T-helper 9 cell (primary cell): ENCODE measurements at regions not wholly inside any gene's neighbourhood (a gene's known extent, or its start where the extent isn't known, plus 50 kb on each side); places are given as distances from the start of the nearest gene placed in this dataset.

Experiments
- DNase-seq: peaks from one replicate; pipeline ENCODE4 v3.0.0-alpha.2; 2020

GRCh38 chr13:106990594-106990993 is 422.7 kb upstream of the ARGLU1 start:
- no peak for DNase-seq

GRCh38 chr13:106989876-106990275 is 421.9 kb upstream of the ARGLU1 start:
- no peak for DNase-seq

DNA sequence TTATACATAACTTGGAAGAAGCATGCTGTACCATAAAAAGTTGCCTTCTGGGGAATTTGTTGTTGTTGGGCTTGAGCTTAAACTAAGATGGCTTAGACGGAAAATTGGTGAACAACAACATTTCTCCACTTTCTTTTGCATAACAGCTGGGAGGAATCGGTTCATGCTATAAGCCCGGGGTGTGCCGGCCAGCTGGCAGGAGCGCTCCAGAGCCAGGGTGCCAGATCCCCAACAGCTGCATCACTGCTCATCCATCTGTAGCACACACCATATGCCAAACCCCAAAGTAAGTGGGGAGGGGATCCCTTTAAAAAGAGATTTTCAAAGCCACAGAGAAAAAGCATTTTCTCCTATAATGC is 419.5 kb upstream of the ARGLU1 start:
- no peak for DNase-seq

DNA sequence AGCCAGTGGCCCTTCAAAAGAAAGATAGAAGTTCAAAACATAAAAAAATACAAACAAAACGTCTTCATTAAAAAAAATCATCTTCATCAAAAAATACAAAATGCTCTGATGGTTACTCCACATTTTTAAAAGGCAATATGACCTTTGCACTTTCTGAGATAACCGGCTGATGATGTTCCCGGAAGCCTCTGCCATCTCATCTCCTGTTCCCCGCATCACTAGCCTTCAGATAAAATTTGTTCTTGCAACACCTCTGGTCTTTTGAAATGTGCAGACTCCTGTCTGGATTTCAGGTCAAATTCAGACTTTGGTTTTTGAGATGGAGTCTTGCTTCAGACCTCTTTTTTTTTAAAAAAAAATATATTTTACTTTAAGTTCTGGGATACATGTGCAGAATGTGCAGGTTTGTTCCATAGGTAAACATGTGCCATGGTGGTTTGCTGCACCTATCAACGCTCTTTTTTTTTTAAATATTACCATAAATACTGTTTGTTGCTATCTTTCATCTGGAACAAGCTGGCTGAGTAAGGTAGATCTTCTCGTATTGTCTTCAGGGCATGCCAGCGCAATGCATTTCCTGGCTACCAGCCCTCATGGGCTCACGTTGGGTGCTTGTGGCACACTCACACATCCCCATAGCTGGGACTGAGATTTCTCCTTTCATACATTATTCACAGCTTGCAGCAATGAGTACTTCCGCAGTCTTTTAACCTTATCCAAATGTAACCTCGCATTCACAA is 418.9 kb upstream of the ARGLU1 start:
- DNase-seq, result no peak

DNA sequence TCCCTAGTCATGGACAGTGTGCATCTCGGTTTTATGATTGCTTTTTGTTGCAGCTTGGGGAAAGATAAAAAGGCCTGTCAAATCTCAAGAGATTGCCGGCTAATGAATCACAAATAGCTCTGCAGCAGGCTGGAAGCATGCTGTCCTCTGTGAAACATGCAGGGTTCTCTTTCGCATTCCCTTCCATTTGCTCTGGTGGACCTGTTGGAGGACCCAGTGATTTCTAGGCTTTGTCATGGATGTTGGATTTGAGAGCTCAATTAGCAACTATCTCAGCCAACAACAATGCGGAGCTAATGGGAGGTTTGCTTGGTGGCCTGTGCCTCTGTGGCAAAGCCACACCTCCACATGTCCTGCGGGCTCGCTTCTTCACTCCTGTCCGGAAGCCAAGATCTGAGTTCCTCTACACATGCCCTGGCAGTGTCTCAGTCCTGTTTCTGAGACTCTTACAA is 418.1 kb upstream of the ARGLU1 start:
- DNase-seq, result no peak

DNA sequence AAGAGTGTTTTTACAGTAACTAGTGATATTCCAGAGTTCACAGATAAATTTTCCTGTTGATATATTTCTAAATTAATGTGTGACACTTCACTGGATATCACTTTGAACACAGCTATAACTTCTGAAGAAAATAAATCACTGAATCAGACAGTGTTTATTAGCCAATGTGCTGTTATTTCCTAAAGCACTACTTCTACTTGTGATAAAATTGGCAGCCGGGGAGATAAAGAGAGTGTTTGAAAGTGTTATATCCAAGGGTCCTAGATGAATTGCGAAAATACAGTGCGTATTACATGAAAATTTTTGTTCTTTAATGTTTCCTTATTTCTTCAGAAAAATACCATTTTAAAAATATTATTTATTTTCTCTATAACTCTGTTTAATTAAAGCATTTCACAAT is 417.5 kb upstream of the ARGLU1 start:
- DNase-seq, result no peak

- DNase-seq, result no peak
These were observed 413.1 kb upstream of the ARGLU1 start for GRCh38 chr13:106981051-106981450.

DNA sequence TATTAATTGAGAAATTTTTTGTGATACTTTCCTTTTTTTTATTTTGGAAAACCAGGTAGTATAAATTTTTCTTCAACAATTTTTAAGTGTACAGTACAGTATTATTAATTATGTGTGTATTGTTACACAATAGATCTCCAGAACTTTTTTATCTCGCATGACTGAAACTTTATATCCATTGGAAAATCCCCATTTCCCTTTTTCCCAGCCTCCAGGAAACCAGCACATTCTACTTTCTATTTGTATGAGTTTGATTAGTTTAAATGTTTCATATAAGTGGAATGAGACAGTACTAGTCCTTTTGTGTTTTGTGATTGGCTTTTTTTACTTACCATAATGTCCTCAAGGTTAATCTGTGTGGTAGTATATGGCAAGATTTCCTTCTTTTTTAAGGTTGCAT is 399.5 kb upstream of the ARGLU1 start:
- no peak for DNase-seq

DNA sequence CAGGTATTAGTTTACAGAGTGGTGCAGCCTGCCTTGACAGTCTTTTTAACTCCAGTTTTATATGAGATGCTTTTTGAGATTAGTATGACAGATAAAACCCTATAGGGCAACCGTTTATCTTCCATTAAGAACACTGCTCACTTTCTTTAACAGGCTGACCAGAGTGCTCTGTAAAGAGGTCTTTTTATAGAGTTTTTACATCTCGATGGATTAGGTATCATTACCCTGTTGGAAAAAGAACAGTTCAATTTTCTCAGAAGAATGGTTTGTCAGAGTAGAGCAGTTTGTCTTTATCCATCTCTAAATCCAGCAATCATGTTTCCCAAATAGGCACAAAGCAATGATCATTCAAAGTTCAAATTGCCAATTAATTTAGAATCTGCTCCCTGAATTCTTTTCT is 395.2 kb upstream of the ARGLU1 start:
- no peak for DNase-seq

- DNase-seq, result no peak
These were observed 393.7 kb upstream of the ARGLU1 start for GRCh38 chr13:106961651-106962050.

GRCh38 chr13:106961216-106961615 is 393.3 kb upstream of the ARGLU1 start:
- DNase-seq, result no peak

DNA sequence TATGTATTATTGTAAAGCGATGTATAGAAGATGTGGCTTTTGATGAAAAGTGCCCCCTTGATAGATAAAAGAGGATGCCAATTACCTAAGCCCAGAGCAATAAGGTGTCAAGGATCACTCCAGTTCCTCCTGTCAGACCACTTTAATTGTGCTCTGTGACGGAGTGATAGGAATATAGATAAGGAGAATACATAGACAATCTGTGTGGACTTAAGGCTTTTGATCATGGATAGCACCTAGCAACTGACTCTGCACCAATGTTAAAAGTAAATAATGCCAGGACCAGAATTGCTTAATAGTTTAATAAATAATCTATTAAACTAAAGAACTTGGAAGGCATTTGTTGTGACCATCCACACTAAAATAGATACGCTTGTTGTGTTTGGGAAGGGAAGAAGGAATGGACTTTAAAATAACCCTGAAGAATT is 390.7 kb upstream of the ARGLU1 start:
- DNase-seq, result no peak

DNA sequence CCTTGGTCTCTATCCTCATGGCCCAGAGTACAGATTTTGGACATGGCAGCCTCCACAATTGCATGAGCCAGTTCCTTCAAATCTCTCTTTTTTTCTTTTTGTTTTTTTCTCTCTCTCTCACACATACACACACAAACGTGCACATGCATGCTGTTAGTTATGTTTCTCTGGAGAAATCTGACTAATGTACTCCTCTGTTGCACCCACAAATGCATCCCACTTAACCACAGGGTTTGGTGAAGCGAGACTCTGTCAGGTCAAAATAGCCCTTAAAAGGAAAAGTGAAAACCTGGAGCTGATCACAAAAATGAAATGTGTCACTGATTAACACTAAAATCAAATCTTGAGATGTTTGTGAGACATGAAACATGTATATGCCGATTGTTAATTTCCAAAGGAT is 374.6 kb upstream of the ARGLU1 start:
- no peak for DNase-seq

GRCh38 chr13:106941779-106942178 is 373.8 kb upstream of the ARGLU1 start:
- DNase-seq, result no peak

- no peak for DNase-seq
These were observed 359.5 kb upstream of the ARGLU1 start for GRCh38 chr13:106927421-106927820.

DNA sequence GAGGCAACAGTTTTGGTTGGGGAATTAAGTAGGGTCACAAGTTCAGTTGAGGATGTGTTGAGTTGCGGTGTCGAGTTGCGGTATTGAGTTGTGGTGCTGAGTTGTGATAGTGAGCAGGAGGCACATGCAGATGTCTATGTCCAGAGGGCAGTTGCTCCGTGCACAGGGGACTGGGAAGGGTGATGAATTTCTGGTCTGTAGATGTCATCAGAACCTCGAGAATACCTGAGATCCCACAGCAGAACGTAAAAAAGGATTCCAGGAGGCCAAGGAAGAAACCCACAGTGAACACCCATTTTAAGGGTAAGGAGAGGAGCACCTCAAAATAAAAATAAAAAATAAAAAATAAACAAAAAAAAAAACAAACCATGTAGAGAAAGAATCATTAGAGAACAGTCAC is 354.4 kb upstream of the ARGLU1 start:
- no peak for DNase-seq

DNA sequence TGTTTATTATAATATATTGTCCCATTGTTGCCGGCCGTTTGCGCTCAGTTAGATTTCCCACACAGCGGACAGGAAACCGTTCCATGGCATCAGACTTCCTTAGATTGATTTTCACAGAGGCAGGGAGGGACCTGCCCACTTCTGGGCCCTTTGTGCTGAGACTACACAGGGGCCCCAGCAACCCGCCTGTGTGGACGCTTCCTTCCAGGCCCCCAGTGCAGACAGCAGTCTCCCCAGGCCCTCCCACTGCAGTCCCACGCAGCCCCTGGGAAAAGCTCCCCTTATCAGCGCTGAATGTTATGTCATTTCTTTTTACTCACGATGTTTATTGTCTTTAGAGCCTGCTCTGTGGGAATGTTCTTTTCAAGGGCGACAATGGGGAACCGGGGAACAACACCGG is 351.7 kb upstream of the ARGLU1 start:
- no peak for DNase-seq

DNA sequence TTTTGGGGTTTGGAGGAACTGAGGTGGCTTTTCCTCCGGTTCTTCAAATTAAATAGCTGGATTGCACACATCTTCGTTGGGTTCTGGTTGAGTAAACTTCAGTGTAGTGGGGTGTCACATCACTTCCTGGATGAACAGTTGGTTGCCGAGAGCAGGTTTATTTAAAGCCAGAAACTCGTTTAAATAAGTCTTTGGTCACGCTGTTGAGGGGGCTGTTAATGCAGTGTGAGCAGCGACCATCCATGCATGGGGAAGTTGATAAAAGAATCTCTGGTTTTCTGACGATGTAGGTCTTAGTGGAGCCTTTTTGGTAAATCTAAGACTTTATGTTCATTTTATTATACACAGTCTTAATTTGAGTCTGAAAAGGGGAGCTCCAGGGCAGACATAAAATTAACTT is 351.2 kb upstream of the ARGLU1 start:
- DNase-seq, result no peak

DNA sequence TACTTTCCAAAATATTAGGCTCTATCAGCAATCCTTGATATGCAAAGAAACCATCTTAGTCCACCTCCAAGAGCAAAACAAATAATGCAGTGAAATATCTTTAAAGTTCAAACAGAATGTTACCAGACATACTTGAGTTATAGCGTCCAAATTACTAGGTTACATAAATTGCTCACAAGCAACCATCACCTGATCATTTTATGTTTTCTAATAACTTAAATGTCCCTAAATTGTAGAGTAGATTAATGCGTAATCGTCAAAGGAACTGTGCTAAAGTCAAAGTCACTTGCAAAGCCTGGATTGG is 350.6 kb upstream of the ARGLU1 start:
- no peak for DNase-seq

GRCh38 chr13:106917673-106918556 is 350.0 kb upstream of the ARGLU1 start:
- DNase-seq, result peak; percentile 52

- DNase-seq, result no peak
These were observed 349.2 kb upstream of the ARGLU1 start for GRCh38 chr13:106917024-106917571.

DNA sequence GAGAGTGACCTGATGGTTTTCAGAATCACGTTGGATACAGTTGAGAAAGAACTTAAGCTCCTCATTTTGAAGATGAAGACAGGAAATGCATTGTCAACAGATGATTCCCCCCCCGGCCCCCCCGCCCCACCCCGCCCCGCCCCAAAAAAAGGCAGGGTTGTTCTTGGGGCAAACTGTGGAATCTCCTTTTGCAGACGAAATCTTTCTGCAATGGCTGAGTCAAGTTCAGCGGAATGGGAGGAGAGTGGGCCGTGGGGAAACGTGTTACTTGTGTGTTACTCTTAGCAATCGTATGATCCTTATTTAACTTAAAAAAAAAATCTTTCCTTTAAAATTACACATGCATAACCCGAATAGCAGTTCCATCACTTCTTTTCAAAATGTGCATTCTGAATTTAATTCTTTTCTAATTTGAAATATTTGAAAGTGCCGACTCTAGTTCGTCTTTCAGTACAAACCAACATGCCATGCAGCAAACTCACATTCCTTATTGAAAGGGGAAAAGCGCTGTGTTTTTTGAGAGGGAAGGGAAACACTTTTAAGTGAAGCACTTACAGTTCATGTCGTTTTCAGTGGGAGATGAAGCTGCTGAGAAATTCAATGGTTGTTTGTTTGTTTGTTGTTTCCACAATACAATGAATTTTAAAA is 348.5 kb upstream of the ARGLU1 start:
- no peak for DNase-seq

DNA sequence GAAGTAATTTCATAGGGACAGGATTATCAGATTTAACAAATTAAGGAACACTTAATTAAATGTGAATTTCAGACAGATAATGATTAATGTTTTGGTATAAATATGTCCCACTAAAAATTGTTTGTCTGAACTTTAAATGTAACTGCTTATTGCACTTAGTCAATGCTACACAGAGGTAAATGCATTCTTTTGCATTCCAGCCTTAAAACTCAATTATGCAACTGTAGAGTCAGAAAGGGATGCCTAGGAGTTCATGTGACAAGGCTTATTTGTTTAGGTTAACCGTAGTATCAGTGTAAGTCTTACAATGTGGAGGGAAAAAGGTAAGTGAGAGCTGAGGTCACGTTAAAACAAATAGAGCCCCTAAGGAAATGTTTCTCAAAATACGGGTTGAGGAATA is 347.2 kb upstream of the ARGLU1 start:
- DNase-seq, result no peak

DNA sequence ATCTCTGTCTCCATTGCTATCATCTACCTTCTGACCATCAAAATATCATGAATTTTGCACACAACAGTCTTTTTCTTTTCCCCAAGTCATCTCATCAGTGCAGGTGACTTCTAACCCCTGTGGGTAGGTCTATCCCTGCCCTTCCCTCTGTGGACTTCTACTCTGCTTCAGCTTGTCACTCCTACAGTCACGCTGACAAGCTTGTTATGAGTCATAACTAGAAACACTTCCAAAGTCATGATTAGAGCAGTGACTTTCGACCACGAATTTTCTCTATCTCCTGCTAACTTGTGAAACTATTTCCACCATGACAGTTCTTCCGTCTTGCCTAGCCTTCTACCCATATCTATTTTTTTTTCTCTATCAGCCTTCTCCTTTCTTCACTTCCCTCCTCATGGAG is 343.7 kb upstream of the ARGLU1 start:
- no peak for DNase-seq
